NT2/D1 (cell line): ENCODE measurements at regions not wholly inside any gene's neighbourhood (a gene's known extent, or its start where the extent isn't known, plus 50 kb on each side); places are given as distances from the start of the nearest gene placed in this dataset.

Experiments
- SUZ12 ChIP-seq: IDR thresholded peaks from 2 replicates; pipeline ENCODE4 v1.6.1; 2011; ENCODE audit not compliant: insufficient read length, insufficient read depth; ENCODE audit errors: extremely low read depth
- YY1 ChIP-seq: IDR thresholded peaks from 2 replicates; pipeline ENCODE4 v1.6.1; 2011; ENCODE audit not compliant: insufficient read length, insufficient read depth
- ZNF274 ChIP-seq: IDR thresholded peaks from 2 replicates; pipeline ENCODE4 v1.6.1; 2011; ENCODE audit warnings: mild to moderate bottlenecking, low read depth, low read length

- no peak for TF ChIP-seq YY1
- TF ChIP-seq SUZ12: no peak
- TF ChIP-seq ZNF274: no peak
These were observed 85.7 kb downstream of the CCDC71L start for GRCh38 chr7:106575138-106575823.
